ENCODE measurements at regions not wholly inside any gene's neighbourhood (a gene's known extent, or its start where the extent isn't known, plus 50 kb on each side); places are given as distances from the start of the nearest gene placed in this dataset.

DNA sequence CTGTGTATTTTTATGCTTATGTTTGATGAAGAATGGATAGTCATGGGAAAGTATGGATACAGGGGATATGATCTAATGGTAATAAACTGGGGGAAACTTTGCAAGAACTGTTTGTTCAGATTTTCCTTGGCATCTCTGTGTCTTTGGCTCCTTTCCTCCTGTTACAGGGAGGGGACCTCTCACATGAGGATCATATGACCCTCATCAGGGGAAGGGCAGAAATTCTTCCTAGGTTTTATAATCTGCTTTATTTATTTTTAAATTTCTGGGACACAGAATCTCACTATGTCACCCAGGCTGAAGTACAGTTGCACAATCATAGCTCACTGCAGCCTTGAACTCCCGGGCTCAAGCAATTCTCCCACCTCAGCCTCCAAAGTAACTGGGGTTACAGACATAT is 526.5 kb downstream of the CCER1 start:
- Mint-ChIP-seq H3K4me3 (no peak overlapping the region), H3K27me3 (ENCODE audit: insufficient read depth) (no peaks in the 10 kb centered on the region), H3K36me3 (ENCODE audit: low read depth) (no peaks in the 10 kb centered on the region), H3K9me3 (peaks cover 6% of the 10 kb centered on the region), H3K27ac (no peak overlapping the region), H3K4me1 (ENCODE audit: low read depth) (no peaks in the 10 kb centered on the region)
- TF ChIP-seq, protein P1, sequence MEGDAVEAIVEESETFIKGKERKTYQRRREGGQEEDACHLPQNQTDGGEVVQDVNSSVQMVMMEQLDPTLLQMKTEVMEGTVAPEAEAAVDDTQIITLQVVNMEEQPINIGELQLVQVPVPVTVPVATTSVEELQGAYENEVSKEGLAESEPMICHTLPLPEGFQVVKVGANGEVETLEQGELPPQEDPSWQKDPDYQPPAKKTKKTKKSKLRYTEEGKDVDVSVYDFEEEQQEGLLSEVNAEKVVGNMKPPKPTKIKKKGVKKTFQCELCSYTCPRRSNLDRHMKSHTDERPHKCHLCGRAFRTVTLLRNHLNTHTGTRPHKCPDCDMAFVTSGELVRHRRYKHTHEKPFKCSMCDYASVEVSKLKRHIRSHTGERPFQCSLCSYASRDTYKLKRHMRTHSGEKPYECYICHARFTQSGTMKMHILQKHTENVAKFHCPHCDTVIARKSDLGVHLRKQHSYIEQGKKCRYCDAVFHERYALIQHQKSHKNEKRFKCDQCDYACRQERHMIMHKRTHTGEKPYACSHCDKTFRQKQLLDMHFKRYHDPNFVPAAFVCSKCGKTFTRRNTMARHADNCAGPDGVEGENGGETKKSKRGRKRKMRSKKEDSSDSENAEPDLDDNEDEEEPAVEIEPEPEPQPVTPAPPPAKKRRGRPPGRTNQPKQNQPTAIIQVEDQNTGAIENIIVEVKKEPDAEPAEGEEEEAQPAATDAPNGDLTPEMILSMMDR (IDR thresholded peaks at IDR 0.05), result no peak
- DNase-seq, result no peak

DNA sequence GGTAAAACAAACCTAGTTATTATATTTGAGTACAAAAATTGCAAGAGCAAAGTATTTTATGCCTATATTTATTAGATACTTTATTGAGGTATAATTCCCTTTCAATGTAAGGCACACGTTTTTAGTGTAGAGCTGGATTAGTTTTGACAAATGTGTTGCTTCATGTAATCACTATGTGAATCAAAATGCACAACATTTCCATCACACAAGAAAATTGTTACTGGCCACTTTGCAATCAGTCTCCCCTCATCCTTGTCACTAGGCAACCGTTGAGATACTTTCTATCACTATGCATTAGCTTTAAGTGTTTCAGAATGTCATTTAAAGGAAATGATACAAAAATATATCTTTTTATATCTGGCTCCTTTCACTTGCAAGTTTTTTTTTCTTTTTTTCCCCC is 531.0 kb downstream of the CCER1 start:
- no peak for DNase-seq
- H3K27me3 Mint-ChIP-seq (ENCODE audit: insufficient read depth), result no peaks in the 10 kb centered on the region
- TF ChIP-seq, protein P1 (IDR thresholded peaks at IDR 0.05), result no peak
- H3K27ac Mint-ChIP-seq, result no peak overlapping the region
- no peaks in the 10 kb centered on the region for H3K4me1 Mint-ChIP-seq (ENCODE audit: low read depth)
- no peak overlapping the region for H3K4me3 Mint-ChIP-seq
- peaks cover 17% of the 10 kb centered on the region for H3K9me3 Mint-ChIP-seq
- H3K36me3 Mint-ChIP-seq (ENCODE audit: low read depth), result no peaks in the 10 kb centered on the region

DNA sequence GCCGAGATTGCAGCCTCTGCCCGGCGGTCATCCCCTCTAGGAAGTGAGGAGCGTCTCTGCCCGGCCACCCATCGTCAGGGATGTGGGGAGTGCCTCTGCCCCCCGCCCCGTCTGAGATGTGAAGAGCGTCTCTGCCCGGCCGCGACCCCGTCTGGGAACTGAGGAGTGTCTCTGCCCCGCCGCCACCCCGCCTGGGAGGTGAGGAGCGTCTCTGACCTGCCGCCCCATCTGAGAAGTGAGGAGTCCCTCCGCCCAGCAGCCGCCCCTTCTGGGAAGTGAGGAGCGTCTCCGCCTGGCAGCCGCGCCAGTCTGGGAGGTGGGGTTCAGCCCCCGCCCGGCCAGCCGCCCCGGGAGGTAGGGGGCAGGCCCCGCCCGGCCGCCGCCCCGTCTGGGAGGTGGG is 544.0 kb downstream of the CCER1 start:
- peaks cover 7% of the 10 kb centered on the region; the same call in 1 of the 2 replicates for H3K36me3 Mint-ChIP-seq (ENCODE audit: low read depth)
- no peak overlapping the region for H3K4me3 Mint-ChIP-seq
- H3K27ac Mint-ChIP-seq, result no peak overlapping the region
- no peaks in the 10 kb centered on the region for H3K27me3 Mint-ChIP-seq (ENCODE audit: insufficient read depth)
- peaks cover 12% of the 10 kb centered on the region for H3K9me3 Mint-ChIP-seq
- TF ChIP-seq, protein P1 (IDR thresholded peaks at IDR 0.05), result no peak
- no peaks in the 10 kb centered on the region for H3K4me1 Mint-ChIP-seq (ENCODE audit: low read depth)
- no peak for DNase-seq

DNA sequence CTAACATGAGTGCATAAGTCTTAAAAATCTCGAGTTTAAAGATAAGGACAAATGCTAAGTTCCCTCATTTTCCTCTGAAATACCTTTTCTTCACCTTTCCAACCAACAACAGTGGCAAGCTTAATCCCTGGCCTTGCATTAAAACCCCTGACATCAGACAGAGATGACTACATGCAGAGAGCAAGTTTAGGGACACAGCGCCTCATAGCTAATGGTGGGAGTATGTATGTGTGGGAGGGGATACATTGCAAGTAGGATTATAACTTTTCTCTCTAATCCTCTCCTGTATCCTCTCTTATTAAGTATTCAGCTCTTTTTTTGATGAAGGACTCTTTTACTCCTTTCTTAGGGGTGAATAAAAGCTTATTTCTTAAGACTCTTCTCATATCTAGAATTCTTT is 547.1 kb downstream of the CCER1 start:
- Mint-ChIP-seq H3K27me3 (ENCODE audit: insufficient read depth) (no peaks in the 10 kb centered on the region), H3K27ac (no peak overlapping the region), H3K36me3 (ENCODE audit: low read depth) (no peaks in the 10 kb centered on the region), H3K4me1 (ENCODE audit: low read depth) (no peaks in the 10 kb centered on the region), H3K9me3 (peaks cover 4% of the 10 kb centered on the region; the same call in 1 of the 2 replicates), H3K4me3 (no peak overlapping the region)
- TF ChIP-seq, protein P1 (IDR thresholded peaks at IDR 0.05), result no peak
- no peak for DNase-seq

DNA sequence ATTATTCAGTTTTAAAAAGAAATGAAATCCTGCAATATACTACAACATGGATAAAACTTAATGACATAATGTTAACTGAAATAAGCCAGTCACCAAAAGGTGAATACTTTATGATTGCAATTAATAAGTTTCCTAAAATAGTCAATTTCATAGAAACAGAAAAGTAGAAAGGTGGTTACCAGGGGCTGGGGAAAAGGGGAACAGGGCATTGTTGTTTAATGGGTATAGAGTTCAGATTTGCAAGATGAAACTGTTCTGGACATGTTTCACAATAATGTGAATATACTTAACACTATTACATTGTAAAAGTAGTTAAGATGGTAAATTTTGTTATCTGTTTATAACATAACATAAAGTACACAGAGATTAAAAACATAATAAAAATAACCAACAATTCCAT is 550.9 kb downstream of the CCER1 start:
- TF ChIP-seq, protein P1 (IDR thresholded peaks at IDR 0.05), result no peak
- H3K9me3 Mint-ChIP-seq, result peaks cover 5% of the 10 kb centered on the region
- no peaks in the 10 kb centered on the region for H3K27me3 Mint-ChIP-seq (ENCODE audit: insufficient read depth)
- no peak overlapping the region for H3K4me3 Mint-ChIP-seq
- no peaks in the 10 kb centered on the region for H3K4me1 Mint-ChIP-seq (ENCODE audit: low read depth)
- no peaks in the 10 kb centered on the region for H3K36me3 Mint-ChIP-seq (ENCODE audit: low read depth)
- no peak overlapping the region for H3K27ac Mint-ChIP-seq
- no peak for DNase-seq

DNA sequence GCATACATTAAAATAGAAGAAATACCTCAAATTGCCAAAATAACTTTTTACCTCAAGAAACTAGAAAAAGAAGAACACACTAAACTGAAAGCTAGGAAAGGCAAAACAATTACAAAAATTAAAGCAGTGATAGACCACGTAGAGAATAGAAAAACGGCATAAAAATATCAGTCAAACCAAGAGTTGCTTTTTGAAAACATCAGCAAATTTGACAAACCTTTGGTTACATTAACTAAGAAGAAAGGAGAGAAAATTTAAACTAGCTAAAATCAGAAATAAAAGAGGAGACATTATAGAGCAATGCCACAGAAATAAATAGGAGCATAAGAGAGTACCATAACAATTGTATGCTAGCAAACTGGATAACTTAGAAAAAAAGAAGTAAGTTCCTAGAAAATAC is 553.8 kb downstream of the CCER1 start:
- Mint-ChIP-seq H3K4me3 (no peak overlapping the region), H3K4me1 (ENCODE audit: low read depth) (no peaks in the 10 kb centered on the region), H3K36me3 (ENCODE audit: low read depth) (no peaks in the 10 kb centered on the region), H3K27ac (no peak overlapping the region), H3K9me3 (peaks cover 11% of the 10 kb centered on the region), H3K27me3 (ENCODE audit: insufficient read depth) (no peaks in the 10 kb centered on the region)
- DNase-seq, result no peak
- TF ChIP-seq, protein P1 (IDR thresholded peaks at IDR 0.05), result no peak
